ENCODE measurements at regions not wholly inside any gene's neighbourhood (a gene's known extent, or its start where the extent isn't known, plus 50 kb on each side); places are given as distances from the start of the nearest gene placed in this dataset.
"Not testable (repeated sequence)": the region's sequence is repeated elsewhere in the genome, so short reads cannot be mapped to it uniquely, and the experiment has no call there.

- not testable (repeated sequence) for TF ChIP-seq SUZ12 (IDR thresholded peaks at IDR 0.05; ENCODE audit: unreplicated experiment); RFX5 (IDR thresholded peaks at IDR 0.05; ENCODE audit: low read depth, low read length); E4F1 (IDR thresholded peaks at IDR 0.05; ENCODE audit: borderline replicate concordance, partially characterized antibody); TAF1 (IDR thresholded peaks at IDR 0.05; ENCODE audit: borderline replicate concordance, low read depth, low read length); JUNB (IDR thresholded peaks at IDR 0.05); CEBPB (IDR thresholded peaks at IDR 0.05; ENCODE audit: borderline replicate concordance in 1 of 2, low read depth in 2 of 2, low read length in 2 of 2); MEF2A (IDR thresholded peaks at IDR 0.05; ENCODE audit: insufficient read depth, low read depth, low read length); POLR2A (IDR thresholded peaks at IDR 0.05; ENCODE audit: low read depth, low read length); CTCF (IDR thresholded peaks at IDR 0.05 in 2 of 3, conservative IDR thresholded peaks at IDR 0.05 in 1 of 3; ENCODE audit: control insufficient read depth in 2 of 3, extremely low read depth in 1 of 3, insufficient read depth in 1 of 3, low read depth in 3 of 3, low read length in 3 of 3); EZH2 (IDR thresholded peaks at IDR 0.05; ENCODE audit: borderline replicate concordance, control insufficient read depth, low read depth, low read length); CREM (IDR thresholded peaks at IDR 0.05; ENCODE audit: low read depth); MTA3 (IDR thresholded peaks at IDR 0.05; ENCODE audit: borderline replicate concordance, low read length); GABPA (IDR thresholded peaks at IDR 0.05; ENCODE audit: low read depth)
These were observed 1634.4 kb downstream of the RPIA start for GRCh38 chr2:90325796-90326353.

Data from GM12878 (cell line).